Mesothelial cell of epicardium (in vitro differentiated cells): ENCODE measurements at regions not wholly inside any gene's neighbourhood (a gene's known extent, or its start where the extent isn't known, plus 50 kb on each side); places are given as distances from the start of the nearest gene placed in this dataset.

Experiments used
- DNase-seq, 2 experiments: peaks; one replicate each; pipeline ENCODE4 v3.0.0; 2021; ENCODE audit warnings: low spot score in 2 of 2; ENCODE audit not compliant: unreplicated experiment in 2 of 2
- H3K27ac Mint-ChIP-seq: 2 replicates; pipeline ENCODE4 v1.8.0; 2021; ENCODE audit warnings: mixed read lengths
- H3K27me3 Mint-ChIP-seq: 2 replicates; pipeline ENCODE4 v1.8.0; 2021; ENCODE audit warnings: low read depth, mixed read lengths
- H3K36me3 Mint-ChIP-seq: 2 replicates; pipeline ENCODE4 v1.8.0; 2021; ENCODE audit warnings: mixed read lengths
- H3K4me1 Mint-ChIP-seq: 2 replicates; pipeline ENCODE4 v1.8.0; 2021; ENCODE audit warnings: mixed read lengths
- H3K4me3 Mint-ChIP-seq: 2 replicates; pipeline ENCODE4 v1.8.0; 2021; ENCODE audit warnings: mild to moderate bottlenecking, moderate library complexity, mixed read lengths
- H3K9me3 Mint-ChIP-seq: 2 replicates; pipeline ENCODE4 v1.8.0; 2021; ENCODE audit warnings: mixed read lengths
- TF ChIP-seq, protein P1 (sequence below): fragments of 200-600 bp; sonication (generic); IDR thresholded peaks from one replicate; pipeline ENCODE4 v1.5.0; 2021; ENCODE audit warnings: antibody characterized with exemption; ENCODE audit not compliant: unreplicated experiment

DNA sequence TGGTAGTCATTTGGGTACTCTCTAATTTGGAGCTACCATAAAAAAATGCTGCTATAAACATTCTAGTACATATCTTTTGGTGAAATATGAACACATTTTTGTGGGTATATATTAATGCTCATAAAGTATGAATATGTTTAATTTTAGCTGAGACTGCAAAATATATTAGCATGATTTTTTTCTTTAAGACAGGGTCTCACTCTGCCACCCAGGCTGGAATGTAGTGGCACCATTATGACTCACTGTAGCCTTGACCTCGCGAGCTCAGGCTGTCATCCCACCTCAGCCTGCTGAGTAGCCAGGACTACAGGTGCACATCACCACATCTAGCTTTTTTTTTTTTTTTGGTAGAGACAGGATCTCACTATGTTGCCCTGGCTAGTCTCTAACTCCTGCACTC, 371.7 kb downstream of the SOX9 start:
- Mint-ChIP-seq H3K9me3 (peaks cover 14% of the 10 kb centered on the region), H3K4me3 (no peak overlapping the region), H3K4me1 (peaks cover 14% of the 10 kb centered on the region), H3K36me3 (no peaks in the 10 kb centered on the region), H3K27ac (no peak overlapping the region), H3K27me3 (peaks cover 4% of the 10 kb centered on the region)
- TF ChIP-seq, protein P1, sequence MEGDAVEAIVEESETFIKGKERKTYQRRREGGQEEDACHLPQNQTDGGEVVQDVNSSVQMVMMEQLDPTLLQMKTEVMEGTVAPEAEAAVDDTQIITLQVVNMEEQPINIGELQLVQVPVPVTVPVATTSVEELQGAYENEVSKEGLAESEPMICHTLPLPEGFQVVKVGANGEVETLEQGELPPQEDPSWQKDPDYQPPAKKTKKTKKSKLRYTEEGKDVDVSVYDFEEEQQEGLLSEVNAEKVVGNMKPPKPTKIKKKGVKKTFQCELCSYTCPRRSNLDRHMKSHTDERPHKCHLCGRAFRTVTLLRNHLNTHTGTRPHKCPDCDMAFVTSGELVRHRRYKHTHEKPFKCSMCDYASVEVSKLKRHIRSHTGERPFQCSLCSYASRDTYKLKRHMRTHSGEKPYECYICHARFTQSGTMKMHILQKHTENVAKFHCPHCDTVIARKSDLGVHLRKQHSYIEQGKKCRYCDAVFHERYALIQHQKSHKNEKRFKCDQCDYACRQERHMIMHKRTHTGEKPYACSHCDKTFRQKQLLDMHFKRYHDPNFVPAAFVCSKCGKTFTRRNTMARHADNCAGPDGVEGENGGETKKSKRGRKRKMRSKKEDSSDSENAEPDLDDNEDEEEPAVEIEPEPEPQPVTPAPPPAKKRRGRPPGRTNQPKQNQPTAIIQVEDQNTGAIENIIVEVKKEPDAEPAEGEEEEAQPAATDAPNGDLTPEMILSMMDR = no peak
- DNase-seq = no peak

DNA sequence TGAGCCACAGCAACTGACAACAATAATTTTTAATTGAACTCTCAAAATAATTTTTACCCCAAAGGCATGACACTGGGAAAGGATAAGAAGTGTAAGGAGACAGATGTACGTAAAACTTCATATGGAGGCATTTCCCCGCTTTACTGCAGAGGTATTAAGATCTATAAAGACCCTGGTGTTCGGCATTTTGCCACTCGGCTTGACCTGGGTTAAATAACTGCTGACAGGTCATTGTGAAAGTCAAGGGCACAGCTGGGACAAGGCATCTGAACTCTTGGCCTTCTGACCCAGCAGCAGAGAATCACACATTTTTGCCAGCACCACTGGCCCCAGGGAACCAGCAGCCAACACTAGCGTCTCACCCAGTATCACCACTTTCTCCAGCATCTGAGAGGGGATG, 372.1 kb downstream of the SOX9 start:
- Mint-ChIP-seq H3K36me3 (no peaks in the 10 kb centered on the region), H3K4me3 (no peak overlapping the region), H3K27ac (no peak overlapping the region), H3K9me3 (peaks cover 14% of the 10 kb centered on the region), H3K4me1 (peaks cover 13% of the 10 kb centered on the region), H3K27me3 (peaks cover 4% of the 10 kb centered on the region)
- no peak for DNase-seq
- TF ChIP-seq, protein P1 = no peak

DNA sequence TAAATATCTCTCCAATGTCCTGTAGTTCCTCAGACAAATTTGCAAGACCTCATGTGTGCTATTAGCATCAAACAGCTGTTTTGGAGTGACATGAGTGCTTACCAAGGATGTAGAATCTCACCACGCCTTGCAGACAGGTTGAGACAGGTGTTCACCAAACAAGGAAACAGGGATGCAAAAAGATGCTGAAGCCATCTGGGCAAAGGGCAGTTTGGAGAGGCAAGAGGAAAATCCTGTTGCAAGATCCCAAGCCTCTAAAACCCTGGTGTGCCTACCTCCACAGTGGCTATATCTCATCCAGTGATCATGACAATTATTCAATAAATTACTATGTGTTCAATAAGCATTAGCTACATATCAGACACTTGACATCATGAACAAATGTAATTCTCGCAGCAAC, 373.7 kb downstream of the SOX9 start:
- Mint-ChIP-seq H3K27me3 (no peaks in the 10 kb centered on the region), H3K4me1 (no peaks in the 10 kb centered on the region), H3K27ac (no peak overlapping the region), H3K4me3 (no peak overlapping the region), H3K9me3 (peaks cover 14% of the 10 kb centered on the region), H3K36me3 (no peaks in the 10 kb centered on the region)
- TF ChIP-seq, protein P1 = no peak
- DNase-seq = no peak

DNA sequence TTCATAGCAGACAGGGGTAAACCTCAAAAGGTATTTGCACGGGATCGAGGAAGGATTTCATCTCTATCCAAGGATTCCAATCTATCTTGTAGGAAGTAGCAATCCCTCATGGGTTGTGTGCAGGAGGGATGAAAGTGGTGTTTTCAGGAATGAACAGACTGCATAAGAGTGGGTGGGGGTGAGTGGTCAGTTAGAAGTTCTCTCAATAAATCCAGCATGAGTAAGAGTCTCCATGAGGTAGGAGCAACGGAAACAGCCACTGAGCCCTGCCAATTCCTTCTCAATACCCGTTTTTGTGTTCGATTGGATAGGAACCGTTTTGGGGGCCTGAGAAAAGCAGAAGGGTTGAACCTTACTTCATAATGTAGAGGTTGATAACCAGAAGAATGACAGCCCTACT, 375.6 kb downstream of the SOX9 start:
- peaks cover 1% of the 10 kb centered on the region for H3K4me1 Mint-ChIP-seq
- TF ChIP-seq, protein P1 = no peak
- H3K4me3 Mint-ChIP-seq = no peak overlapping the region
- no peaks in the 10 kb centered on the region for H3K36me3 Mint-ChIP-seq
- no peaks in the 10 kb centered on the region for H3K27me3 Mint-ChIP-seq
- H3K9me3 Mint-ChIP-seq = peaks cover 12% of the 10 kb centered on the region
- DNase-seq = no peak
- no peak overlapping the region for H3K27ac Mint-ChIP-seq

DNA sequence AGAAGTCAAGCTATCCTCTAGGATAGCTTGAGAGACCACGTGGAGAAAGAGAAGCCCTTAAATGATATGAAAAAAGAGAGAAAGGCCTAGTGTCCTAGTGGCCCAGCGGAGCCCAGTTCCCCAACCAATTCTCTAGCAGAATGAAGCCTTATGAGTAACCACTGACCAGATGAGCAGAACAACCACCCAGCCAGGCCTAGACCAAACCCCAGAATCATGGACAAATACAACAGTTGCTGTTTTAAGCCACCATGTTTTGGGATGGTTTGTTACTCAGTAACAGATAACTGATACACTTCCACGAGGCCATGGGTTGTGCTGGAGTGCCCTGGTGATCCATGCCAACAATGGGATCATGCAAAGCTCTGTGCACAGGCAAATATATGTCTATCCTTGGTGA, 377.1 kb downstream of the SOX9 start:
- no peaks in the 10 kb centered on the region for H3K36me3 Mint-ChIP-seq
- DNase-seq = no peak
- H3K27me3 Mint-ChIP-seq = no peaks in the 10 kb centered on the region
- H3K4me3 Mint-ChIP-seq = no peak overlapping the region
- no peak overlapping the region for H3K27ac Mint-ChIP-seq
- H3K4me1 Mint-ChIP-seq = peaks cover 16% of the 10 kb centered on the region
- TF ChIP-seq, protein P1 = no peak
- H3K9me3 Mint-ChIP-seq = peaks cover 8% of the 10 kb centered on the region
